ENCODE measurements at regions not wholly inside any gene's neighbourhood (a gene's known extent, or its start where the extent isn't known, plus 50 kb on each side); places are given as distances from the start of the nearest gene placed in this dataset.

DNA sequence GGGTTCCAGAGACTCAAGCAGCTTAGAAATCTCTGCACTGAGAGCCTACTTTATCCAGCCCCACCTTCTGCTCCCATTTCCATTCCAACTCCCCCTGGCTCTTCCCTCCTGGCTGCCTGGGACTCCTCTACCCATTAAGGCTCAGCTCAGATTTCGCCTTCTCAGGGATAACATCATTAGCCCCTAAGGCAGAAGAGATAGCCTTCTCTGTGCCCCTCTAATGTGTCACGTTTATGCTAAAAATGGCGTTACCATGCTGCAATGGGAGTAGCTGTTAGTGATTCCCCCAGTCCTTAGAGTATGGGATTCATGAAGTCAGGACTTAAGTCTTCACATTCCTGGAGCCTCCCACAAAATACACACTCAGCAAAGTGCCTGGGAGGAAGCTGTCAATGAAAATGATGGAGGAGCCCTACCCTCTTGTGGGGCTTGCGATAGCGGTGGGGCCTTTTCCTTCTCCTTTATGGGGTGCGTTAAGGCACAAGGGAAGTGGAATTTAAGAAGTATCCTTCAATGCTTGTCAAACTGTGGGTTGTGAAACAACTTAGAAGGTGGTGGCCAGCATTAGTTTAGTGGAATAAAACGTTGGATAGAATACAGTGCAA lies 144.7 kb upstream of the COPS8 start:
- DNase-seq = peak; percentile 25

GRCh38 chr2:236941551-236941950 lies 144.1 kb upstream of the COPS8 start:
- no peak for DNase-seq

DNA sequence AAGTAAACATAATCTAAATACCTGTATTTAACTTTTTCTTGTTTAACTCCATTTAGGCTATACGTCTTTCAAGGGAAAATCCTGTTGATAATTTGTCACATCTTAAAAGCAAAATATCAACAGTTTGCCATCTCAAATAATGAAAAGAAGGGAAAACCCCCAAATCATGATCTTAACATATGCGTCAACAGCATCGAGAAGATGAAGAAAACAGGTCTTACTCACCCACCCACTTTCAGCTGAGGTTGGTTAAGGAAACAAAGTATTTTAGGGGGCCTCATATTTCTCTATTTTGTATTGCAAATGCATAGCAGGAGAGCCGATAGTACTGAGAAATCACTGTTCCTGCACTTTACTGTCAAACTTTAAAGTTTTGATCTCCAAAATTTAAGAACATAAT lies 143.1 kb upstream of the COPS8 start:
- DNase-seq = no peak

- no peak for DNase-seq
Observed at GRCh38 chr2:236943068-236943467, 142.6 kb upstream of the COPS8 start.

- DNase-seq = no peak
Observed at GRCh38 chr2:236943841-236944513, 141.7 kb upstream of the COPS8 start.

DNA sequence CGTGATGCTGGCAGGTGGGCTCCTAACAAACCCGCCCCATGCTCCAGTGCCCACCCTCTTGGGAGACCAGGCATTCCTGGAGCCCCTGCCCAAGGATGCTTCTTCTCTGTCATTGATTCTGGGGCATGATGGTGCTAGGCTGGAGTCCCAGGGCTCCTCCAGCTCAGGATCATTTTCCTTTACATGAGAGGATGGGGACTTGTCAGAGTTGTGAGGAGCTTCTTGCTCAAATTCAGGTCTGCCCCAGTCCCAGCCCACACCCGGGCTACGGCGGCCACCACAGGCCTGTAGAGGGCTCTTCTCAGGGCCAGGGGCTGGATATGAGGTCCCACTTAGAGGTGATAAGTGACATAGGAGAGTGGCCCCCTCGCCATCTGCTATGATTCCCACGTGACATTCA lies 141.1 kb upstream of the COPS8 start:
- DNase-seq = no peak

- DNase-seq = no peak
Observed at GRCh38 chr2:236945431-236946016, 140.2 kb upstream of the COPS8 start.

DNA sequence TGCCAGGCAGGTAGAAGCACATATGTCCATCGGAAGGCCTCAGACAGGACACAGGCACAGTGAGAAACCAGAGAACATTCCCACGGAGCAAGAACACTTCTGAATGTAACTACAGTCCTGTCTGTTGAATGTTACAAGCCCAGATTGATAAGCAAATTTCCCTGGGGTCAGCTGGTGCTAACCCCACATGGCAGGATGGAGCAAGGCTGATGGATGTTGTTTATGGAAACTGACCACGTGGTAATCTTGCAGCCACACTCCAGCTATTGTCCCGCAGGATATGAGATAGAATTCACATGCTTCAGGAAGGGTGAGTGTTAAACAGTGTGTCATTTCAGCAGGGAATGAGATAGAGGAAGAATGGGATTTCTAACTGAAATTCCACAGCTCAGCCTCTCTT lies 138.8 kb upstream of the COPS8 start:
- no peak for DNase-seq

GRCh38 chr2:236947294-236947693 lies 138.4 kb upstream of the COPS8 start:
- DNase-seq = no peak

- DNase-seq = no peak
Observed at GRCh38 chr2:236947896-236948295, 137.8 kb upstream of the COPS8 start.

DNA sequence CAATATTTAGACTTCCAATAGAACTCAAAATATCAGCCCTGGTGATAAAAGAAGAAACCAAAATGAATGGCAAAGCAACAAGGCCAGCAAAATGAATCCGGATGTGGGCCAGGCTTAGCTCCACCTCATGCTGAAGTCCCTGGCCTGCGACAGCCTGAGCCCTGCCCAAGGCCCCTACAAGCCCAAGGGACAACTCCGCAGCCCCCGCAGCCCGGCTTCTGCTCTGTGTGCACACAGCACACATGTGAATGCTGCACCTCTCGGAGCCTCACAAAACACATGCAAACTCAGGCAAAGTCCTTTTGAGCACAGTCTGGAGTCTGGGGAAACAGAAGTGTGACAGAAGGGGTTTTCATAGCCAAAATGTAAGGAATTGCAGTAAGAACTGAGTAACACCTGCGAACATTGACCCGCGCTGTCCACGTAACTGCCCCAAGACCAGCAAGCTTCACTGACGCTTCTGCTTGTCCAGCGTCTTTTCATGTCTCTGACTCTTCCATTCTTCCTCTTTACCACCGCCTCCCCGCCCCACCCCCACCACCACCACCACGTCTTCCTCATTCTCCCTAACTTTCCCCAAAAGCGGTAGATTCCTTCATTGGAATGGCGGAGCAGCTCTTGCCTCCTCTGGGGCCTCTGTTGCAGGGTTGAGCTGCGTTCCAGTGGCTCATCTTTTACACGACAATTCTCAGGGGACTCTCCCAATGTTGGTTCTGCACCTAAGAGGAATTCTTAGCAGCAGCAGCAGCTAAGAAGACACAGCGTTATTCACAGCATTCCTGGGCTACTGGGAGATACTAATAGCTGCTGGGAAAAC lies 136.4 kb upstream of the COPS8 start:
- no peak for DNase-seq

- no peak for DNase-seq
Observed at GRCh38 chr2:236951830-236952475, 133.7 kb upstream of the COPS8 start.

GRCh38 chr2:236954641-236955040 lies 131.0 kb upstream of the COPS8 start:
- no peak for DNase-seq

DNA sequence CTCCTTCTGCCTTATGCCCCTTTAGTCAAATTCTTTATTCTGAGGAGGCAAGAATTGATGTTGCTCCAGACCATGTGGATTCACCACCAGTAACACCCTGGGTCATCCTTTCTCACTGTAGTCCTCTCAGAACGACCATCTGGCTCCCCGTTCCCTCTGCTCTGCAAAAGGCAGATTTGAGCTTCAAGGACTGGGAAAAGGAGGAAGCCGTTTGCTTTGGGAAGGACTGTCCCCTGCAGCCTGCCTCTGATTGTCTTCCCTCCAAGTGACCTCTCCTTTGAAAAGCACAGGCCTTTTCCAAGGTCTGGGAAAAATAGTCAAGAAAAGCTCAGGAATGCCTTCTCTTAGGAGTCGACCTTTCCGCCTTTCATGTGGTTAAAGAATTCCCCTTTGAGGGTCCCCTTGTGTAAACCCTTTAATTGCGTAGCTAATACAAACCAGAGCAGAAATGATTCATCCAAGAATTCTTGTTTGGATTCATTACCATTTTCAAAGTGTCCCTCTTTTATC lies 130.1 kb upstream of the COPS8 start:
- DNase-seq = no peak

DNA sequence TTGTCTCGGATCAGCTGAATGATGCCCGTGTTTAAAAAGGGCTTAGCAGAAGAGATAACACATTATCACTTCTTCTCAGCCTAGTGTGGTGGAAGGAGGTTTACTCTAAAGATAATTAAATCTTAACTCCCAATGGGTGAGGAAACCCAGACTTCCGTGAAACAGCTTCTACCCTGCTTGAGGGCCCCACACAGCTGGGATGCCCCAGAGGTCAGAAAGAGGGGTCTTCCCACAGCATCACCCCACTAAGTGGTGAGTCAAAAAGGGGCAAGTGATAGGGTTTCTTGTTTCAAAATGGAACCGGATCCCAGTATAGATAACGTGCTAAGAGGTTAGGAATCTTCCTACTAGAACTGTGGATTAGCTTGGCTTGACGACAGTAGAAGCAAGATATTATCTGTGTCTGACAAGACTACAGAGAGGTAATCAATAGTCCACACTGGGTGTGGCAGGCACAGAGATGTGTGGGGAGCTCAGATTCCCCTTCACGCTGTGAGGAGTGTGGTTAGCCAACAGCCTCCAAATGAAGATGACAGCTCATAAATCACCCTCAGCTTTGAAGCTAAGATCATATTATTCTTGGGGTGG lies 129.6 kb upstream of the COPS8 start:
- peak; percentile 6 for DNase-seq

GRCh38 chr2:236956641-236957040 lies 129.0 kb upstream of the COPS8 start:
- DNase-seq = no peak

DNA sequence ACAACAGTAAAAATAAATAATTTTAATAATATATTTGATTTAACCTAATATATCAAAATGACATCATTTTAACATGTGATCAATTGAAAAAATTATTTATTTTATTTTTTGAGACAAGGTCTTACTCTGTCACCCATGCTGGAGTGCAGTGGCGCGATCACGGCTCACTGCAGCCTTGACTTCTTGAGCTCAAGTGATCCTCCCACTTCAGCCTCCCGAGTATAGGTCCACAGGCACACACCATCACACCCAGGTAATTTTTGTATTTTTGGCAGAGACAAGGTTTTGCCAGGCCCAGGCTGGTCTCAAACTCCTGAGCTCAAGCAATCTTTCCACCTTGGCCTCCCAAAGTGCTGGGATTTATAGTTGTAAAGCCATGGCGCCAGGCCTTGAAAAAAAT lies 126.7 kb upstream of the COPS8 start:
- DNase-seq = no peak

GRCh38 chr2:236959876-236960275 lies 125.8 kb upstream of the COPS8 start:
- no peak for DNase-seq

DNA sequence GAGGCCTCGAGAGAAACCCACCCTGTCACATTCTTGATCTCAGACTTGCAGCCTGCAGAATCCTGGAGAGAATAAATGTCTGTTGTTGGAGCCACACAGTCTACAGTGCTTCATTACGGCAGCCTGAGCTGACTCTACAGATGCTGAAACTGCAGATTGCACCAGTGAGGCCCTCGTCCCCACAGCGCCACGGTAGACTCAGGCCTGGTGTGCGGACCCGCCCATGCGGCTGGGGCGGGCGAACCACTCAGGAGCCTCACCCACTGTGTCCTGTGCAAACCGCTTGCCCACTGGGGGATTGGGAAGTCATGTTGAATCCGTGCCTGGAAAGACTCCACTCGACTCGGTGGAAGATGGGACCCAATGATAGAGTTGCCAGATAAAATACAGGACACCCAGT lies 125.2 kb upstream of the COPS8 start:
- DNase-seq = no peak

DNA sequence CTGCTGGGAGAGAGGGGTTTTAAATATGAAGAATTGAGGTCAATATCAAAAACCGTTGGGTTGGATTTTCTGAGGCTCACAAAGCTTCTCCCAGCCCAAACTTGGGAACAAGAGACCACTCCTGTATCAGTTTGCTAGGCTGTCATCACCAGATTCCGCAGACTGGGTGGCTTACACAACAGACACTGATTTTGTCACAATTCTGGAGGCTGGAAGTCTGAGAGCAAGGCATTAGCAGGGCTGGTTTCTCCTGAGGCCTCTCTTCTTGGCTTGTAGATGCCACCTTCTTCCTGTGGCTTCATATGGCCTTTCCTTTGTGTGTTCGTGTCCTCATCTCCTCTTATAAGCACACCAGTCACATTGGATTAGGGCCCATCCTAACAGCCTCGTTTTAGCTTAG lies 122.9 kb upstream of the COPS8 start:
- DNase-seq = no peak

DNA sequence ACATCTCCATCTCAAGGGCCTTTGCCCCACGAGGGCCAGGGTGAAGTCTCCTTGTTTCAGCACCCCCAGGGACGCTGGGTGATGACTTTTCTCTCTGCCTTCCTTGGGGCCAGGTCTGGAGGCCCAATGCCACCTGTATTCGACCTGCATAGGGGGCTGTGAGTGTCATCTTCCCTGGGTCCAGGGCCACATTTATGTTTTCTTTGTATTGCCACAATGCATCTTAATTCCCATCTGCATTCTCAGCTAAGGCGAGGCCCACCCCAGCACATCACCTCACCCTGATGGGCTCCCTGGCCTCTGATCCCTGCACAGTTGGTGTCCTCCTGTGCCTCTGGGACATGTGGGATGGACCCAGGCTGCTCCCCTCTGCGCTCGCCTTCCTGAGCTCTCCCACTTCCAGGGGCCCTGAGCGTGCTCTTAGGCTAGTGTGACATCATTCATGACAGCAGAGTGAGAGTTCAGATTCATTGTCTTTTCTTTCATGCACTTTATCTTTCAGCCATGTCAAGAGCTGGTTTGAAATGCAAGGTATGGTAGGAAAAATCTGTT lies 122.0 kb upstream of the COPS8 start:
- no peak for DNase-seq

DNA sequence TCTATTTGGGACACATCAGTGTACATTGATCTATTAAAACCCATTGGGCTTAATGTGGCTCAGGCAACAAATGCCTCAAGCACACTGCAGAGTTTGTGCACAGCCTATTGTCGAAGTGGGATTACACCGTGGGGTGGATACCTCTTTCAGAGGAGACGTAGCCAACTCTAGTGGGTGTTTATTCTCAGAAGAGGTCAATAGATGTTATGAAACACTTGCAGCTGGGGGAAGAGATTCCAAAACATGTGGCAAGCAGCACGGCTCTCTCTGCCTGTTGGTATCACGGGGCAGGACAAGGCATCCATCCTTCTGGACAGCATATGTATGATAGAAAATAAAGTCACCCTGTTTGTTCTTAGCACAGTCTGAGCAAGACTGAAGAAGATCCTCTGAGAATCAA lies 121.4 kb upstream of the COPS8 start:
- DNase-seq = no peak
